ENCODE measurements at regions not wholly inside any gene's neighbourhood (a gene's known extent, or its start where the extent isn't known, plus 50 kb on each side); places are given as distances from the start of the nearest gene placed in this dataset.
"Not testable (repeated sequence)": the region's sequence is repeated elsewhere in the genome, so short reads cannot be mapped to it uniquely, and the experiment has no call there.

DNA sequence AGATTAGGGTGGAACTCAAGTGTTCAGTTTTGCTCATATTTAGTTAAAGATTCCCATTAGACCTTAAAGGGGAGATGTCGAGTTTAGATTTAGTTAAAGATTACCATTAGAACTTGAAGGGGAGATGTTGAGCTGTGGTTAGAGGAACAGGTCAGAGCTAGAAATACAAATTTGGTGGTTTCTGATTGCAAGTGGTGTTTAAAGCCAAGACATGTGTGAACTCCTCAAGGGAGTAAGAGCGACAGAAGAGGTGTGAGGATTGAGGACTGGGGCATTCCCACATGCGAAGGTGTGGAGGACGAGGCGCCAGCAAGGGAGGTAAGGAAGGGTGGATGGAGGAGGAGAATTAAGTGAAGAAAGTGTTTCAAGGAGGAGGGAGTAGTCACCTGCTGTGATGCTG is 168.6 kb downstream of the IER5 start:
- DNase-seq (ENCODE audit: low read depth), result peak; percentile 57

DNA sequence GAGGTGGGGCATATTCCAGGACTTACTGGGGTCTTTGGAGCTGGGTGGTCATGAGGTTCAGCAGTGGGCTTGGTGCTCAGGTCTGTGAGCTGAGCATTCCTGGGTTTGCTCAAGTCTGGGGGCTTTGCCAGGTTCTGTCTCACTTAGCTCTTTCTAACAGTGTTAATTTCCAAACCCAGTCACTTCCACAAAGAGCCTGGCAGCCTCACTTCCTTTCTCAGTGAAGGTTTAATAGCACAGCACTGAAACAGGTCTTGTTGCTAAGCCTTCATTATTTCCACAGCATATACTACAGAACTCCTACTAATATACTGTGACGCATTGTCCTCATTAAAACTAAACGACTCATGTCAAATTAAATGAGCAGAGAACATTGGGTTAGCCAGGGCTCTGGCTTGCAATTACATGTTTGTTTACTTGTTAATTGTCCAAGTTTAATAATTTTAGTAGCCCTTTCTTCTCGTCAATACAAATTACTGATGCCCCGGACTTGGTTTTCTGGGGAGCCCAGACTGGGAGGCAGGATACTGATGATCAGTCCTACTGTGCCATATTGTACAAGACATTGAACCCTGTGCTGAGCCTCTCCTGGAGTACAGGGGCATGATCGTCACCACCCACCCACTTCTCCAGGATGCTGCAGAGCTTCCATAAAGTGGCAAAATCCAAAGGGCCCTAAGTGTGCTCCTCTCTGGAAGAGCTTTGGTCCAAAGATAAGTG is 170.7 kb downstream of the IER5 start:
- DNase-seq (ENCODE audit: low read depth), result no peak

DNA sequence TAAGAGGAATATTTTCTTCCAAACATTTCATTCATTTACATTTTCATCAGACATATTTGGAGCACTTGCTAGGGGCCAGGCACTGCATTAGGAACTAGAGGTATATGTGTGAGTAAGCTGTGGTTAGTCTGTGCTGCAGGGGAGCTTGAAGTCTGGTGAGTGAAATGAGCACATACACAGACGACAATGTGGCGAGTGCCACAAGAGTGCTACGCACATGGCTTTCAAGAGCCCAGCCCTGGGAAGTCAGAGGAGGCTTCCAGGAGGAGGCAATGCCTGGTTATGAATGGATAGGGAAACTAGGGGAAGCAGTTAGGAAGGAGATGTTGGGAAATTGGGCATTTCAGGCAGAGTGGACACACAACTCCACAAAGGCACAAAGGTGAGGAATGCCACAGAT is 171.8 kb downstream of the IER5 start:
- DNase-seq (ENCODE audit: low read depth), result no peak

DNA sequence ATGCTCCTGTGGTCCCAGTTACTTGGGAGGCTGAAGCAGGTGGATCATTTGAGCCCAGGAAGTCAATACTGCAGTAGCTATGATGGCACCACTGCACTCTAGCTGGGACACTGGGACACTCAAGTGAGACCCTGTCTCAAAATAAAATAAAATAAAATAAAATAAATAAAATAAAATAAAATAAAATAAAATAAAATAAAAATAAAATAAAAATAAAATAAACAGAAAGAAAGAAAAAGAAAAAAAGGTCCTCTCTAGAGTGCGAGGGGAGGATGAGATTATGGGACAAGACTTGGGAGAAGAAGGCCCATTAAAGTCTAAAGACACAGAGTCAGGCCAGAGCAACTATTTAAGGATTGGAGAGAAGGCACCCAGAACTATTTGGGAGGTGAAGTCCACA is 172.5 kb downstream of the IER5 start:
- no peak for DNase-seq (ENCODE audit: low read depth)

DNA sequence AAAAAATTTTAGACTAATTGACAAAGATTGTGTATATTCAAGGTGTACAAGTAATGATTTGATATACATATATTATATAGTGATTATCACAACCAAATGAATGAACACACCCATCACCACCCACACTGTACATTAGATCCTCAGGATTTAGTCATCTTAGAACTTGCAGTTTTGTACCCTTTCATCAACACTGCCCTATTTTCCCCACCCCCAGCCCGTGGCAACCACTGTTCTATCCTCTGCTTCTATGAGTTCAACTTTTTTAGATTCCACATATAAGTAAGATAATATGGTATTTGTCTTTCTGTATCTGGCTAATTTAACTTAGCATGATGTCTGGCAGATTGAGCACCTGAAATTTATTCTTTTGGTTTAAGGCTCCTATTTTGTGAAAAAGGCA is 173.6 kb downstream of the IER5 start:
- DNase-seq (ENCODE audit: low read depth), result no peak

DNA sequence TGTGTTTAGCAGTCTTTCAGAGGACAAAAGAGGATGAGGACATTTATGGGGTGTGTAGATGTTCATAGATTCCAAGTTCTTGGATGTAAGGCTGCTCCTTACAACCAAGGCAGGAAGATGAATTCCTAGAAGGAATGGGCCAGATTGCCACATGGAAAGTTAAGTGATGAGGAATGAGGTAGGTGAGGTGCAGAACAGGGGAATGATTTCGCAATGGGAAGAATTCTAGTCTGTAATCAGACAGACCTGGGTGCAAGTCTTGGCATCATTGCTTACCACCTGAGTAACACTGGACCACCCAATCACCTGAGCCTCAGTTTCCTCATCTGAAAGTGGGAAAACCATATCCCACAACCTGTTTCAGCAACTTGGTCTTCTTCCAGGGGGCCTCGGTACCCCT is 174.9 kb downstream of the IER5 start:
- no peak for DNase-seq (ENCODE audit: low read depth)

DNA sequence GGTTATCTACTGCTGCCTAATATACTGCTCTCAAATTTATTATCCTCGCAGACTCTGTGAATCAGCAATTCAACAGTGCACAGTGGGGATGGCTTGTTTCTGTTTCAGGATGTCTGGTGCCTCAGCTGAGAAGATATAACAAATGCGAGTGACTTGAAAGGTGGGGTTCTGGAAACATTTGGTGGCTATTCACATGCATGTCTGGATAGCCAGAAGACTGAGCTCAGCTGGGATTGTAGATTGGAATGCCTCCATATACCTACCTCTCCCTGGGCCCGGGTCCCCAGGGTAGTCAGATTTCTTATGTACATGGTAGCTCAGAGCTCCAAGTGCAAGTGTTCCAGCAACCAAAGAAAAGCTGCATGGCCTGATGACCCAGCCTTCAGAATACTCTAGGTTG is 176.3 kb downstream of the IER5 start:
- DNase-seq (ENCODE audit: low read depth), result no peak

DNA sequence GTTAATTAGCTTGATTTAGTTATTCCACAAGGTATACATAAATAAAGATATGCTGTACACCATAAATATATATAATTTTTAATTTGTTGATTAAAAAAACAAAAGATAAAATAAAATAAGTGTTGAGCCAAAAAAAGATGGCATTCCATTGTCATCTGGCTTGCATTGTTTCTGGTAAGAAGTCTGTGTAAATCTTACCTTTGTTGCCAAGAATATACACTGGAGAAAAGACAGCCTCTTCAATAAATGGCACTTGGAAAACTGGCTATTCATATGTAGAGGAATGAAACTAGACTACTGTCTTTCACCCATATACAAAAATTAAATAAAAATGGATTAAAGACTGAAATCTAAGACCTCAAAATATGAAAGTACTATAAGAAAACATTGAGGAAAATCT is 196.5 kb downstream of the IER5 start:
- no peak for DNase-seq (ENCODE audit: low read depth)

DNA sequence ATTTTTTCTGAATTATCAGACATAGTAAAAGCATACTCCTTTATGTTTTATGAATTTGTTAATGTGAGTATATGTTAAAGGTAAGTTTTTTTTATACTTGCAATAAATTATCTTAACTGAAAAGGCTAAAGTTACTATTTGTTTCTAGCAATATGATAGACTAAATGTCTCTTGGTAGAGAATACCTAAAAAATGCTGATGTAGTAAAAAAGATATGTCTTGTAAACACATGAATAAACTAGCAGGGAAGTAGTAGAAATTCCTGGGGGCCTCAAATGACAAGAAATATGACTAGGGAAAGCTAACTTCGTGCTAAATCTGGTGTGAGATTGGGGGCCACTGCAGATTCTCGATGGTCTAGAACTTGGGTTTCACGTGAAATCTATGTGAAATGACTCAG is 188.1 kb upstream of the CACNA1E start:
- no peak for DNase-seq (ENCODE audit: low read depth)

DNA sequence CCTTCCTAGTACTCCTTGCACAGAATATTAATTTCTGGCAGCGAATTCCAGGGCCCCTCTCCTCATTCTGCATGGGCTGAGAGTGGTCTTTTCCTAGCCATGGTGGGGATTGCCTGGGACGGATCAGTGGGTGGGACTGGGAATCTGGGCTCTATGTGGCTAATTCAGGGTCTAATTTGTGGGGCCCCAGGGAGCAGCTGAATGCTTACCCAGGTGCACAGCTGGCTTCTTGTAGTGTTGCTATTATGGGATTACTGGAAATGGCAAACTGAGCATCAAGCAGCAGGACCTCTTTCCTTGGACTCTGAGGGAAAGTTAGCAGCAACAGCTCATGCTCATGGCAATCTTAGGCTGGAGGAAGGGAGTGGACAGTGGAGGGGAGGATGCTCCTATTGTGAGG is 187.1 kb upstream of the CACNA1E start:
- DNase-seq (ENCODE audit: low read depth), result no peak

DNA sequence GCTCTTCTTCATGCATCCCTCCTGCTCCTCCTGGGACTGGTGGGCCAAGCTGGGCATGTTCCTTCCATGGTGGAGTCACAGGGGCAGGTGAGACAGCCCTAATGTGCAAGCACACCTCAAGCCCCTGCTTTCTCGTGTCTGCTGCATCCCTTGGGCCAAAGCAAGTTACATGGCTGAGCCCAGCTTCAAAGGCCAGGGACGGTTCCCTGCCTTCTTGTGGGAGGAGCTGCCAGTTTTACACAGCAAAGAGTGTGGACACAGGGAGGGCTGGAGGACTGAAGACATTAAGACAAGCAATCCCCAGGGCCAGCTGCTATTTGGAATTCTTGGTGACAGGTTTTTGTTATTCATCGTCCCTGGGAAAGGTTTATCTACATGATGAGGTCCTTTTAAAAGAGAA is 175.2 kb upstream of the CACNA1E start:
- DNase-seq (ENCODE audit: low read depth), result no peak

DNA sequence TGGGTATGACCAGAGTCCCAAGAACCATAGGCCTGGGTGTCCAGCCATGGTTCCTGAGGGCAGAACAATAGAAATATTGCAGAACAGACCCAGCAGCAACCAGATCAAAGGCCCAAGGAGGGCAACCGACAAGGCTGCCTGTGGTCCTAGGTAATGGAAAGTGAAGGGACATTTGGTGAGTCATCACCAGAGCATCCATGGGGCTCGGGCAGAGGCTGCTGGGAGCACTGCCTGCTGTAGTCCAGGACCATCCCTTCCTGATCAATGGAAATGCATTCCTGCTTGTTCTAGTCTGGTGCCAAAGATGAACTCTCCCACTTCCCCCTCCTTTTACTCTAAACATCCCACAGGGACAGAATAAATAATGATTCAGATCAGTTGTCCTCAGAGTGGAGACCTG is 172.8 kb upstream of the CACNA1E start:
- peak; percentile 4 for DNase-seq (ENCODE audit: low read depth)

DNA sequence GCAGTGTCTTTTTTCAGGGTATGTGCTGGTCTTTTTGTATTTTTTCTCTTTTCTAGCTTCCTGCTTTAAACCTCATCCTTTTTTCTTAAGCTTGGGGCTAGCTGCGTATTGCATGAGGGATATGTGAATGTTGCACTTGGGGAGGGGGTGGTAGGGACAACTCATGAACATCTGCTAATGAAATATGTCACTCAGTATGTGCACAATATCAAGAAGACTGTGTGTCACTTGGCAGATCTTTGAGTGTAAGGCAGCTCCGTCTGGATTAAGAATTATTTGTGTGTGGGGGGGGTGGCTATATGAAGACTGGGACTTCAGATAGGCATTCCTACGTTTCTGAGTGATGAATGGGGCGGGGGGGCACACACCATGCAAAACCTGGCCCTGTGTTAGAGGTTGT is 170.4 kb upstream of the CACNA1E start:
- no peak for DNase-seq (ENCODE audit: low read depth)

DNA sequence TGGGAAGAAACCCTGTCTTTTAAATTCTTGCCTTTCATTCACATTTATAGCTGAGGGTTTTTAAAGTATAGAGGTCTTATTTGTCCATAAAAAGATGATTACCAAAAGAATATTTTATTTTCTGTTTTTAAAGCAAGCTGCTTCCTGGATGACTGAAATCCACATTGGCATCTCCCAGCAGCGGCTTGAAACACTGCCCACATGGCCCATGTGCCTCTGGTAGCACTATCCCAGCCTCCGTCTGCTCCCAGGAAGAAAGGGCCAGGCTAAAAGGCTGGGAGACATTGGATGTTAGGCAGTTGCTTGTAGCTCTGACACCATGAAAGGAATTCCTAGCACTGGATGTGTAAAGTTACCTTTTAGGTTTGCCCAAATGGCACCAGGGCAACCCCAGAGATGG is 169.9 kb upstream of the CACNA1E start:
- no peak for DNase-seq (ENCODE audit: low read depth)

DNA sequence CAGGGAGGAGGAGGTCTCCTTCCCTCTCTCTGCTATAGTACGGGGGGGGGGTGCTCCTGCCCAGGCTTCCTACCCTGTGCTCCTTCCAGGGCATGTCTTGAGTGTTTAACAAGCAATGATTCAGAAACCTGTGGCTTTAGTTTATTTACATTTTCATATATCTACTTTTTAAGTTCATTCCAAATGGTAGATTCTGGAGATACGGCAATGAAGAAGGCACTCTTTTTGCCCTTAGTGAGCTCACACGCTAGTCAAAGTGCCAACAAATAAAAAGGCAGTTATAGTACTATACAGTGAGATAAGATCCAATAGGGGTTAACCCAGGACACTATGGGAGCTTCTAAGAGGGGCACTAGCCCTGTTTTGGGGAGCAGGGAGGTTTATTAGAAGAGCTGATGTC is 169.3 kb upstream of the CACNA1E start:
- DNase-seq (ENCODE audit: low read depth), result no peak

DNA sequence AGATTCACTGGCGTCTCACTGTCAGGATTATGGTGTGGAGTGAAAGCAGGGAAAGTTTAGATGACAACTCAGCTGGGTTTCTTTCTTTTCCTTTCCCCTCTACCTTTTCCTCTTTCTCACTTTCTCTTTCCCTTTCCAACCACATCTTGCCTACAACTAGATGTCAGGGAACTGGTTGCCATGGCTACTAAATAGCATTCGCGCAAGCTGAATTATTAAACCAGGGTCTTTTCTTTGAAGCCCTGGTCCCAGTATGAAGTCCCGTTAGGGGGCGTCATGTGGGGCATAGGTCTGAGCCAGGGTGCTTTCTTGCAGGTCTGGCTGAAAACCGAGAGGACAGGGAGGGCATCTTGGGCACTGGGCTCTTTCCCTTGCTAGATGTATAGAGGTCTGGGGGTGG is 168.4 kb upstream of the CACNA1E start:
- no peak for DNase-seq (ENCODE audit: low read depth)

DNA sequence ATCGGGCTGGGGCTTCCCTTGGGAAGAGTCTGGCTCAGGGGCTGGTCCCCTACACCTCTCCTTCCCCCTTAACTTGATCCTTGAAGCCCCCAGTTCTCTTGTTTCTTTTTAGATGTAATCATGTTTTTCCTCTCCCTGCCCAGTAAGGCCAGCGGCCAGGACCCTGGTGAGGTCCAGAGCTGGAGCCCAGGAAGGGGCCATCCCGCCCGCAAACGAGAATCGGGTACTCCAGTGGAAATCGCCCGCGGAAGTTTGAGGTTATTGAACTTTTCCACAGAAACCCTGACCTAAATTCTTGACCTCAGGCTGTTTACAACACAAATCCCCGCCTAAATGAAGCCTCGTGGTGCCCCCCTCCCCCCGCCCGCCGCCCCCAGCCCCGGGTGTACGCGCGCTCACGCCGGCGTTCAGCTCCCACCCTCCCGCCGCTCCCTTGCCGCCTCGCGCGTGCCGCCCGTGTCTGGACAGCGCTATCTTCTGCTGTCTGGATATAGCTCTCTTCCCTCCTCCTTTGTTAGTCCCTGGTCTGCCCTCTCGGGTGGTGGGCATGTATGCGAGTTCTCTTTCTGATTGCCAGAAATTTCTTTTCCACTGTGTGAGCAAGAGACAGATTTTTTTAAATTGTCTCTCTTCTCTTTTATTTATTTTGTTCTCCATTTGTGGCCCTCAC is 165.9 kb upstream of the CACNA1E start:
- DNase-seq (ENCODE audit: low read depth), result no peak

DNA sequence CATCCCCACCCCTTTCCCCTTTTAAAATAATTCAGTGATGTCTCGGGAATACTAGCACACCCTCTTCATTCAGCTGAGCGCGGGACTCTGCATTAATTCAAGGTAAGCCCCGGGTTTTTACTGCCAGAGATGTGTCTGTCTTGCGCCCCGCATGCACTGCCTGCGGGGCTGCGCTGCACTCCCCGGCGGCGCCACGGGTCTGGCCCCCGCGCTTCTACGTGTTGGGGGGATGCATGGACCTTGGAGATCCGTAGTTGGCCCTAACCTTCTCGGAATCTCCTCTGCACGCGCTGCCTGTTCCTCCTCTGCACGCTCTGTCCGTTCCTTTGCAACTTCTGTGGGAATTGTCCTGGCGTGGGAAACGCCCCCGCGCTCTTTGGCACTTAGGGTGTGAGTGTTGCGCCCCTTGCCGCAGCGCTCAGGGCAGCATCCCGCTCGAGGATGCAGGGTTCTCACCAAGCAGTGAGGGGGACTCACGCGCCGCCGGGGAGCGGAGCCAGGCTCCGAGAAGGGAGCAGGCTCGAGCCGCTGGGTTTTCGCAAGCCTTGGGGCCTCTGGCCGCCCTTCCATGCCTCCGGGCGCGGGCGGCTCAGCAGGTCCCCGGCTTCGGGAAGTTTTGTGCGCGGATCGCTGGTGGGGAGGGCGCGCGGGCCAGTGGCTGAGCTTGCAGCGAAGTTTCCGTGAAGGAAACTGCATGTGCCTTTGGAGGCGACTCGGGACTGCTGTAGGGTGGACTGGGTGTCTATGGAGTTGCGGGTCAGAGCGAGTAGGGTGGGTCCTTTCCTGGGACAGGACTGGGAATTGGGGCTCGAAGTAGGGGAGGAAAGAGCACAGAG is 165.1 kb upstream of the CACNA1E start:
- DNase-seq (ENCODE audit: low read depth), result no peak

DNA sequence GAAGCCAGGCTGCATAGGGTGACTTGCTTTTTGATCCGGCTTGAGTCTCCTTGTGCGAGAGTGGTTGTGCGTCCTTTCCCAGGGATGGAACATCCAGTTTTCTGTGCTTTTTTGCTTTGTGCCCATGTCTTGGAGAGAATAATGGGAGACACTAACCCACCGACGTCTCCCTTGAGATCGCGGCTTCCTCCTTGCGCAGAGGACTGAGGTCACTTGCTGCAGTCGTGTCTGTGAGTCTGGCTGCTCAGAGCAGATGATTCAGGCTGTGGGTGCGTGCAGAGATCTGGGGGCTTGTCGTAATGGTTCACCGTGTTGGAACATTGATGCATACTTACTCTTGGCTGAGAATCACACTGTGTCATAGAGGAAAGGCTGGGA is 164.5 kb upstream of the CACNA1E start:
- peak; percentile 6 for DNase-seq (ENCODE audit: low read depth)

DNA sequence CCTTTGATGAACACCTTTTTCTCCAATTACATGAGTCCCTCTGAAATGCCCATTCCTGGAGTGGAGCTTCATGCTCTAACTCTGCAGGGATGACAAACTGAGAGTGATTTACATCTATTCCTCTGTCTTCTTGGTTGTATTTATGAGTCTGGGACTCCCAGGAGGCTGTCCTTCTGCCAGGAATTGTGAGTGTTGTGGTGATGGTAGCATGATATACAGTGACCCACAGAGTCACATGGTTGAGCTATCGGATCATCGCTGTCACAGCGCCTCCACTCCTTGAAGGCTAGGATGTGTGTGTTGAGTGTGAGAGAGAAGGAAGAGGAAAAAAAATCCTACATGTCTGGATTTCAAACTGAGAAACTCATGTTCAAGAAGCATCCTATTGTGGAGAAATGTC is 163.4 kb upstream of the CACNA1E start:
- no peak for DNase-seq (ENCODE audit: low read depth)

DNA sequence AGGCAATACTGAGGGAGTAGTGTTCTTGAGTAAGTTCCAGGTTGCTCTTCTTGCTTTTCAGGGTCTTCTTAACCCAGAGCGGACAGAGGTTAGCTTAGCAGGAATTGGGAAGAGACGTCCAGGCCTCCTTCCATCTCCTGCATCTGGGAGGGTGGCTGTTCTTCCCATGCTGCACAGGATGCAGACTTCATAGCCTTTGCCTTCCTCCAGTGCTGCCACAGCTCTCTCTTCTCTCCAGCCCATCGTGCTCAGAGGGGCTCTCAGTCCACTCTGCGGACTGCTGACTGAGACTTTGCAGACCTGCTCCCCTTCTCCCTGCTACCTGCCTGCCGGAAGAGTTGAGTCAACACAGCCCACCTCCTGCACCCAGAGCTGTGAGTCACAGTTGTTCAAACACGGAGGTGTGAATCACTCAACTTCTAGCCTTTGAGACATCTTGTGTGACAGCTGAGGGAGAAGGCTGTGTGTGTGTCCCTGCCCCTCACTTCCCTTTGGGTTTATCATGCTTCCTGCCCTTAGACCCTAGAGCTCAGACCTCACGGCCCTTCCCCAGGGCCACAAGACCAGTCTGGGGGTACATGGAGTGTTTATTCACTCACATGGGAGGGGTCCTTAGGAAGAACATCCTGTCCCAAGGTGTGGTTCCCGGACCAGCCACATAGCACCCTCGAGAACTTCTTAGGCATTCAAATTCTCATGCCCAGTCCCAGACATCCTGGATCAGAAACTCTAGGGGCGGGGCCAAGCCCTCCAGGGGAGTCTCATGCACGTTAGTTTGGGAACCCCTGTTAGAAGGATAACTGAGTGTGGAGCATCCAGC is 158.3 kb upstream of the CACNA1E start:
- peak; percentile 61 for DNase-seq (ENCODE audit: low read depth)

DNA sequence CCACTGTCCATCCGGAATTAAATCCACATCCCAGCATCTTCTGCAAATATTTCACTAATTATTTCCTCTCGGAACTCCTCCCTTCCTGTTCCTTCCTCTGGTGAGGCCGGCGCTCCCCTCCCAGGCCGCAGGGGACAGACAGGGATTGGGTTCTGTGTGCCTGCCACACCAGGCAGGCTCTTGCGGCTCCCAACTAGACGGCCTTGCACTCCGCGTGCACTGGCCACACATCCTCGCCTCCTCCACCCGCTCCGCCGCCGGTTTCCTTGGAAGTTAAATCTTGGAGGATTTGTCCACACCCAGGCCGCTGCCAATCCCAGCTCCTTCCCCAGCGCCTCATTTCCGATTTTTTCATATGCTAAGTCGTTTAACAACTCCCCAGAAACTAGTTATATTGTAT is 157.6 kb upstream of the CACNA1E start:
- DNase-seq (ENCODE audit: low read depth), result not testable (repeated sequence)
